WTC11 (cell line): ENCODE measurements at regions not wholly inside any gene's neighbourhood (a gene's known extent, or its start where the extent isn't known, plus 50 kb on each side); places are given as distances from the start of the nearest gene placed in this dataset.

Source experiments
- ATAC-seq: fragments of 200-7000 bp; cut with Tn5 transposase; 2 replicates; pipeline ENCODE4 v1.10.0; 2021; ENCODE audit warnings: mild to moderate bottlenecking, moderate library complexity
- CTCF ChIA-PET: fragments of 300-600 bp; sonication (Branson Sonifier 250); formaldehyde crosslinking; loops from one replicate; lab custom pipeline; 2021; ENCODE audit warnings: antibody characterized with exemption; lab: Charles Lee
- POLR2A ChIA-PET: fragments of 350-600 bp; sonication (Branson Sonifier 250); formaldehyde crosslinking; loops from one replicate; lab custom pipeline; 2021; ENCODE audit warnings: antibody characterized with exemption; lab: Charles Lee
- DNase-seq: peaks from one replicate; pipeline ENCODE4 v3.0.0; 2021; ENCODE audit warnings: low spot score
- H3K27ac Mint-ChIP-seq: 2 replicates; pipeline ENCODE4 v1.8.0; 2021; ENCODE audit warnings: mixed read lengths
- H3K27me3 Mint-ChIP-seq: 2 replicates; pipeline ENCODE4 v1.8.0; 2021; ENCODE audit warnings: low read depth, mild to moderate bottlenecking, moderate library complexity, mixed read lengths
- H3K36me3 Mint-ChIP-seq: 2 replicates; pipeline ENCODE4 v1.8.0; 2021; ENCODE audit warnings: mixed read lengths
- H3K4me1 Mint-ChIP-seq: 2 replicates; pipeline ENCODE4 v1.8.0; 2022; ENCODE audit warnings: mixed read lengths
- H3K4me3 Mint-ChIP-seq: 2 replicates; pipeline ENCODE4 v1.8.0; 2021; ENCODE audit warnings: mild to moderate bottlenecking, moderate library complexity, mixed read lengths
- H3K9me3 Mint-ChIP-seq: 2 replicates; pipeline ENCODE4 v1.8.0; 2021; ENCODE audit warnings: mixed read lengths
- ATF6 ChIP-seq: sonication (generic); formaldehyde crosslinking; IDR thresholded peaks from 2 replicates; pipeline ENCODE4 v1.8.1; 2023; ENCODE audit warnings: mild to moderate bottlenecking, missing genetic modification reagents
- CBFB ChIP-seq: sonication (generic); formaldehyde crosslinking; IDR thresholded peaks from 2 replicates; pipeline ENCODE4 v1.8.1; 2022; ENCODE audit warnings: mild to moderate bottlenecking, low read depth, missing genetic modification reagents
- CTCF ChIP-seq: fragments of 200-600 bp; IDR thresholded peaks from 2 replicates; pipeline ENCODE4 v1.8.0; 2022; ENCODE audit warnings: antibody characterized with exemption
- FOXK1 ChIP-seq: sonication (generic); formaldehyde crosslinking; IDR thresholded peaks from 2 replicates; pipeline ENCODE4 v1.8.0; 2022; ENCODE audit warnings: mild to moderate bottlenecking, moderate library complexity, missing genetic modification reagents
- FOXP1 ChIP-seq: sonication (generic); formaldehyde crosslinking; IDR thresholded peaks from 2 replicates; pipeline ENCODE4 v1.8.0; 2022; ENCODE audit warnings: missing genetic modification reagents, mild to moderate bottlenecking, moderate library complexity, borderline replicate concordance
- GABPB1 ChIP-seq: sonication (generic); formaldehyde crosslinking; IDR thresholded peaks from 2 replicates; pipeline ENCODE4 v1.8.1; 2023; ENCODE audit warnings: mild to moderate bottlenecking, missing genetic modification reagents
- GTF2I ChIP-seq: fragments of 250-450 bp; sonication (Bioruptor Pico); conservative IDR thresholded peaks from 2 replicates; pipeline ENCODE4 v1.4.0; 2021; ENCODE audit warnings: mild to moderate bottlenecking
- HMGXB4 ChIP-seq: sonication (generic); formaldehyde crosslinking; IDR thresholded peaks from 2 replicates; pipeline ENCODE4 v1.8.1; 2023; ENCODE audit warnings: mild to moderate bottlenecking, moderate library complexity, missing genetic modification reagents
- MXD4 ChIP-seq: fragments of 250-450 bp; sonication (Bioruptor Pico); IDR thresholded peaks from 2 replicates; pipeline ENCODE4 v1.8.0; 2021; ENCODE audit warnings: mild to moderate bottlenecking, moderate library complexity, borderline replicate concordance
- NR2C2 ChIP-seq: sonication (generic); formaldehyde crosslinking; IDR thresholded peaks from 2 replicates; pipeline ENCODE4 v1.8.0; 2022; ENCODE audit warnings: mild to moderate bottlenecking, missing genetic modification reagents
- RELA ChIP-seq: sonication (generic); formaldehyde crosslinking; IDR thresholded peaks from 2 replicates; pipeline ENCODE4 v1.8.1; 2022; ENCODE audit warnings: missing genetic modification reagents, mild to moderate bottlenecking, borderline replicate concordance
- SMAD3 ChIP-seq: sonication (generic); formaldehyde crosslinking; IDR thresholded peaks from 2 replicates; pipeline ENCODE4 v1.8.0; 2022; ENCODE audit warnings: missing genetic modification reagents, mild to moderate bottlenecking, borderline replicate concordance
- SMAD4 ChIP-seq: sonication (generic); formaldehyde crosslinking; IDR thresholded peaks from 2 replicates; pipeline ENCODE4 v1.8.0; 2022; ENCODE audit warnings: mild to moderate bottlenecking, missing genetic modification reagents
- TEAD4 ChIP-seq: sonication (generic); formaldehyde crosslinking; IDR thresholded peaks from 2 replicates; pipeline ENCODE4 v1.8.0; 2022; ENCODE audit warnings: mild to moderate bottlenecking, missing genetic modification reagents
- USF1 ChIP-seq: sonication (generic); formaldehyde crosslinking; IDR thresholded peaks from 2 replicates; pipeline ENCODE4 v1.8.0; 2022; ENCODE audit warnings: mild to moderate bottlenecking, missing genetic modification reagents
- USF2 ChIP-seq: sonication (generic); formaldehyde crosslinking; IDR thresholded peaks from 2 replicates; pipeline ENCODE4 v1.8.1; 2023; ENCODE audit warnings: mild to moderate bottlenecking, missing genetic modification reagents, moderate library complexity
- ZNF219 ChIP-seq: sonication (generic); formaldehyde crosslinking; IDR thresholded peaks from 2 replicates; pipeline ENCODE4 v1.8.0; 2023; ENCODE audit warnings: missing genetic modification reagents, mild to moderate bottlenecking, borderline replicate concordance
- TF ChIP-seq, protein P1 (sequence below): sonication (generic); formaldehyde crosslinking; IDR thresholded peaks from 2 replicates; pipeline ENCODE4 v1.8.0; 2023; ENCODE audit warnings: missing genetic modification reagents, mild to moderate bottlenecking, borderline replicate concordance
- TF ChIP-seq, protein P2 (sequence below): fragments of 250-450 bp; sonication (Bioruptor Pico); IDR thresholded peaks from 2 replicates; pipeline ENCODE4 v1.9.0; 2021; ENCODE audit warnings: moderate library complexity, mild to moderate bottlenecking, inconsistent platforms, borderline replicate concordance

GRCh38 chr6:14035071-14035847 is 82.3 kb upstream of the CD83 start:
- Mint-ChIP-seq H3K27ac (peak overlapping the region; percentile 85), H3K9me3 (peaks cover 27% of the 10 kb centered on the region), H3K36me3 (no peaks in the 10 kb centered on the region), H3K4me1 (peaks cover 15% of the 10 kb centered on the region), H3K4me3 (no peak overlapping the region), H3K27me3 (peaks cover 12% of the 10 kb centered on the region)
- CTCF ChIA-PET, result interaction anchor here (1.0 to 1.6 kb wide), 4 partner anchors 9 to 111 kb away, joined by 3 to 9 read pairs (median 4); partner anchors contain the start of gene RNF182
- TF ChIP-seq ZNF219 (CRISPR knock-in tag) (no peak), USF1 (CRISPR knock-in tag) (no peak), MXD4 (CRISPR knock-in tag) (no peak), FOXK1 (CRISPR knock-in tag) (no peak)
- TF ChIP-seq, protein P1, sequence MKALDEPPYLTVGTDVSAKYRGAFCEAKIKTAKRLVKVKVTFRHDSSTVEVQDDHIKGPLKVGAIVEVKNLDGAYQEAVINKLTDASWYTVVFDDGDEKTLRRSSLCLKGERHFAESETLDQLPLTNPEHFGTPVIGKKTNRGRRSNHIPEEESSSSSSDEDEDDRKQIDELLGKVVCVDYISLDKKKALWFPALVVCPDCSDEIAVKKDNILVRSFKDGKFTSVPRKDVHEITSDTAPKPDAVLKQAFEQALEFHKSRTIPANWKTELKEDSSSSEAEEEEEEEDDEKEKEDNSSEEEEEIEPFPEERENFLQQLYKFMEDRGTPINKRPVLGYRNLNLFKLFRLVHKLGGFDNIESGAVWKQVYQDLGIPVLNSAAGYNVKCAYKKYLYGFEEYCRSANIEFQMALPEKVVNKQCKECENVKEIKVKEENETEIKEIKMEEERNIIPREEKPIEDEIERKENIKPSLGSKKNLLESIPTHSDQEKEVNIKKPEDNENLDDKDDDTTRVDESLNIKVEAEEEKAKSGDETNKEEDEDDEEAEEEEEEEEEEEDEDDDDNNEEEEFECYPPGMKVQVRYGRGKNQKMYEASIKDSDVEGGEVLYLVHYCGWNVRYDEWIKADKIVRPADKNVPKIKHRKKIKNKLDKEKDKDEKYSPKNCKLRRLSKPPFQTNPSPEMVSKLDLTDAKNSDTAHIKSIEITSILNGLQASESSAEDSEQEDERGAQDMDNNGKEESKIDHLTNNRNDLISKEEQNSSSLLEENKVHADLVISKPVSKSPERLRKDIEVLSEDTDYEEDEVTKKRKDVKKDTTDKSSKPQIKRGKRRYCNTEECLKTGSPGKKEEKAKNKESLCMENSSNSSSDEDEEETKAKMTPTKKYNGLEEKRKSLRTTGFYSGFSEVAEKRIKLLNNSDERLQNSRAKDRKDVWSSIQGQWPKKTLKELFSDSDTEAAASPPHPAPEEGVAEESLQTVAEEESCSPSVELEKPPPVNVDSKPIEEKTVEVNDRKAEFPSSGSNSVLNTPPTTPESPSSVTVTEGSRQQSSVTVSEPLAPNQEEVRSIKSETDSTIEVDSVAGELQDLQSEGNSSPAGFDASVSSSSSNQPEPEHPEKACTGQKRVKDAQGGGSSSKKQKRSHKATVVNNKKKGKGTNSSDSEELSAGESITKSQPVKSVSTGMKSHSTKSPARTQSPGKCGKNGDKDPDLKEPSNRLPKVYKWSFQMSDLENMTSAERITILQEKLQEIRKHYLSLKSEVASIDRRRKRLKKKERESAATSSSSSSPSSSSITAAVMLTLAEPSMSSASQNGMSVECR (CRISPR knock-in tag), result no peak
- POLR2A ChIA-PET, result no interaction called here
- ATAC-seq (peak; percentile 93), DNase-seq (peak; percentile 25)

DNA sequence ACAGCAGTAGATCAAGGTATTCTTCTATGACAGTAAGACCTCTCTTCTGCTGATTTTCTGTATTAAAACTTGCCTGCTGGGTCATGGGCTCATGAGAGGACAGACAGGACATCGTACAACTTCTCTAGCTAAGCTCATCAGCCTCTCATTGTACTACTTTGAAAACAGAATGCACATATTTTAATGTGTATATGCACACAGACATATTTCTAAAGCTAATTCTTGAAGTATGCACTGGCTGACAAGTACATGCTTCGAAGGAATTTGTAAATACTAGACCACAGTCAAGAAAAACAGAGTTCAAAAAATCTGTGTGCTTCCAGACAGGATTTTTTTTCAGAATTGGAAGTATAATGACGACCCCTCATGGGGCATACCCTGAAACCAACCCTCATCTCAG is 81.7 kb upstream of the CD83 start:
- Mint-ChIP-seq H3K27ac (peak overlapping the region; percentile 85; the same call in 1 of the 2 replicates), H3K9me3 (peaks cover 25% of the 10 kb centered on the region), H3K36me3 (no peaks in the 10 kb centered on the region), H3K4me3 (no peak overlapping the region), H3K4me1 (peaks cover 15% of the 10 kb centered on the region)
- DNase-seq (no peak), ATAC-seq (no peak)
- no peak for TF ChIP-seq FOXP1 (CRISPR knock-in tag)
- TF ChIP-seq HMGXB4 (CRISPR knock-in tag), result no peak
- no peak for TF ChIP-seq SMAD4
- no peak for TF ChIP-seq ATF6
- TF ChIP-seq SMAD3, result no peak
- TF ChIP-seq CBFB (CRISPR knock-in tag), result no peak
- no peak for TF ChIP-seq GTF2I (CRISPR knock-in tag)
- TF ChIP-seq CTCF, result no peak
- no peak for TF ChIP-seq GABPB1 (CRISPR knock-in tag)
- no peak for TF ChIP-seq USF2
- TF ChIP-seq, protein P2, sequence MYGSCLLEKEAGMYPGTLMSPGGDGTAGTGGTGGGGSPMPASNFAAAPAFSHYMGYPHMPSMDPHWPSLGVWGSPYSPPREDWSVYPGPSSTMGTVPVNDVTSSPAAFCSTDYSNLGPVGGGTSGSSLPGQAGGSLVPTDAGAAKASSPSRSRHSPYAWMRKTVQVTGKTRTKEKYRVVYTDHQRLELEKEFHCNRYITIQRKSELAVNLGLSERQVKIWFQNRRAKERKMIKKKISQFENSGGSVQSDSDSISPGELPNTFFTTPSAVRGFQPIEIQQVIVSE (CRISPR knock-in tag), result no peak
- no peak for TF ChIP-seq NR2C2 (CRISPR knock-in tag)
- no peak for TF ChIP-seq RELA (CRISPR knock-in tag)
- TF ChIP-seq TEAD4 (CRISPR knock-in tag), result no peak
- TF ChIP-seq, all 79 proteins: peak for 0
- POLR2A ChIA-PET, result no interaction called here
- H3K27me3 Mint-ChIP-seq, result peaks cover 12% of the 10 kb centered on the region
- CTCF ChIA-PET, result interaction anchor here (1.0 to 1.6 kb wide), 4 partner anchors 8 to 112 kb away, joined by 3 to 9 read pairs (median 4); partner anchors contain the start of gene RNF182
